ENCODE measurements at regions not wholly inside any gene's neighbourhood (a gene's known extent, or its start where the extent isn't known, plus 50 kb on each side); places are given as distances from the start of the nearest gene placed in this dataset.

- TF ChIP-seq CTCF (IDR thresholded peaks at IDR 0.05) (no peak), ZFX (IDR thresholded peaks at IDR 0.05; ENCODE audit: borderline replicate concordance) (no peak)
Observed at GRCh38 chr2:65525616-65526231, 93.3 kb upstream of the SPRED2 start.
